ENCODE measurements at regions not wholly inside any gene's neighbourhood (a gene's known extent, or its start where the extent isn't known, plus 50 kb on each side); places are given as distances from the start of the nearest gene placed in this dataset.

- no peak for DNase-seq (ENCODE audit: low read depth in 1 of 2, low spot score in 1 of 2)
- no peaks in the 10 kb centered on the region for H3K27me3 ChIP-seq (ENCODE audit: insufficient read depth, poor library complexity, severe bottlenecking)
- H3K4me3 ChIP-seq (replicated peaks; ENCODE audit: insufficient read depth, low read length) = no peak overlapping the region
- no peak overlapping the region for H3K27ac ChIP-seq (replicated peaks)
- TF ChIP-seq GABPA (IDR thresholded peaks at IDR 0.05; ENCODE audit: low read depth) (no peak), SPI1 (IDR thresholded peaks at IDR 0.05; ENCODE audit: borderline replicate concordance, low read depth) (no peak), POLR2AphosphoS5 (IDR thresholded peaks at IDR 0.05; ENCODE audit: low read depth) (no peak), REST (IDR thresholded peaks at IDR 0.05; ENCODE audit: insufficient replicate concordance, low read depth) (no peak), CTCF (IDR thresholded peaks at IDR 0.05; ENCODE audit: insufficient read depth, low read length) (no peak)
These were observed 402.1 kb upstream of the CHD6 start for GRCh38 chr20:42020316-42020715.

GRCh38 chr20:42018979-42019378 lies 400.8 kb upstream of the CHD6 start:
- Histone ChIP-seq H3K4me3 (replicated peaks; ENCODE audit: insufficient read depth, low read length) (no peak overlapping the region), H3K27me3 (ENCODE audit: insufficient read depth, poor library complexity, severe bottlenecking) (no peaks in the 10 kb centered on the region), H3K27ac (replicated peaks) (no peak overlapping the region)
- DNase-seq (ENCODE audit: low read depth in 1 of 2, low spot score in 1 of 2) = no peak
- TF ChIP-seq CTCF (IDR thresholded peaks at IDR 0.05; ENCODE audit: insufficient read depth, low read length) (peak; percentile 40), SPI1 (IDR thresholded peaks at IDR 0.05; ENCODE audit: borderline replicate concordance, low read depth) (no peak), POLR2AphosphoS5 (IDR thresholded peaks at IDR 0.05; ENCODE audit: low read depth) (no peak), REST (IDR thresholded peaks at IDR 0.05; ENCODE audit: insufficient replicate concordance, low read depth) (no peak), GABPA (IDR thresholded peaks at IDR 0.05; ENCODE audit: low read depth) (no peak)

GRCh38 chr20:42010090-42010489 lies 391.9 kb upstream of the CHD6 start:
- Histone ChIP-seq H3K27ac (replicated peaks) (no peak overlapping the region), H3K27me3 (ENCODE audit: insufficient read depth, poor library complexity, severe bottlenecking) (no peaks in the 10 kb centered on the region), H3K4me3 (replicated peaks; ENCODE audit: insufficient read depth, low read length) (no peak overlapping the region)
- TF ChIP-seq REST (IDR thresholded peaks at IDR 0.05; ENCODE audit: insufficient replicate concordance, low read depth) (no peak), POLR2AphosphoS5 (IDR thresholded peaks at IDR 0.05; ENCODE audit: low read depth) (no peak), SPI1 (IDR thresholded peaks at IDR 0.05; ENCODE audit: borderline replicate concordance, low read depth) (no peak), GABPA (IDR thresholded peaks at IDR 0.05; ENCODE audit: low read depth) (no peak), CTCF (IDR thresholded peaks at IDR 0.05; ENCODE audit: insufficient read depth, low read length) (no peak)
- DNase-seq (ENCODE audit: low read depth in 1 of 2, low spot score in 1 of 2) = no peak

Data from HL-60 (cell line).